Inflammatory macrophage (primary cell): ENCODE measurements at regions not wholly inside any gene's neighbourhood (a gene's known extent, or its start where the extent isn't known, plus 50 kb on each side); places are given as distances from the start of the nearest gene placed in this dataset.
"Not testable (repeated sequence)": the region's sequence is repeated elsewhere in the genome, so short reads cannot be mapped to it uniquely, and the experiment has no call there.

Source experiments
- DNase-seq, 2 donors: peaks; one replicate each; pipeline ENCODE4 v3.0.0-alpha.2; 2020 to 2022

DNA sequence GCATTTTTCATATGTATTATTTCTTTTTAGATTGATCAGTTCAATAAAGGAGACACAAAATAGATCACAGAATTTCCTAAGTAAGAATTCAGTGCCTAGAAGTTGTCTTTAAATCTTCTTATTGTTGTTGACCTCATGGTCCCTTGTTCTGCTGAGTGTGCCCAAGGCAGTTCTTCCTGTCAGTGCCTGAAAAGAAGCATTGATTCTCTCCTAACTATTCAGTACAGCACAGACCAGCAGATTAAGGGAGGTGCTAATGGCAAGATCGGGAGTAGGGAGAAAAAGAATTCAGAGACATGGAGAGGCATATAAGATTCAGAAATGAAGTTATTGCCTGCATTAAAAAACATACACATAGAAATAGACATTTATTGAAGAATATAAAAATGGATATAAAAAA, 180.5 kb upstream of the PCDH9 start:
- no peak for DNase-seq

DNA sequence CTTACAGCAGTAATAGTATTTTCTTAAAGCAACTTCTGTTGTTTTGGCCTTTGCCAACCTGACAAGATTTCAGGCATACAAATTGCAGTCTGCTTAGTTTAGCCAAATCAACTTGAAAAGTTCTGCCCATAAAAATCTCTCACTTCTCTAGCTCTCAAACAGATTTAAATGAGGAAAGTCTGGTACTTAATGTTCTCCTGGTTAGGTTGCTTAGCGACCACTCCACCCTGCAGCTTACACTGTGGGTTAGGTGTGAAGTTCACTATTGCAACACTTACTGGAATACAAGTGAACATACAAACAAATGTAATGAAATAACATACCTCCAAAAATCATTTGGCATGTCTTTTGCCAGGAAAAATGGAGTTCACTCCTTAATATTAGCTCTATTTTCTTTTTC, 178.7 kb upstream of the PCDH9 start:
- no peak for DNase-seq

DNA sequence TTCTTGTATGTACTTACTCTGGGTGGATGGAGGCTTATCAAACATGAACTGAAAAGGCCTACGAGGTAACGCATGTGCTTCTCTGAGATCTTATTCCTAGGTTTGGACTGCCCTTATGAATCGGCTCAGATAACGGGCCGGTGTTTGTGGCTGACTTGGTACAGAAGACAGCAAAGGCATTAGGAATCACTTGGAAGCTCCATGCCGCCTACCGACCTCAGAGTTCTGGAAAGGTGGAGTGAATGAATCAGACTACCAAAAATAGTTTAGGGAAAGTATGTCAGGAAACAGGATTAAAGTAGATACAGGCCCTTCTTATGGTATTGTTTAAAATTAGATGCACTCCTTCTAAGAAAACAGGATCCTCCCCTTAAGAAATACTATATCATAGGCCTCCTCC, 172.4 kb upstream of the PCDH9 start:
- DNase-seq, result no peak

DNA sequence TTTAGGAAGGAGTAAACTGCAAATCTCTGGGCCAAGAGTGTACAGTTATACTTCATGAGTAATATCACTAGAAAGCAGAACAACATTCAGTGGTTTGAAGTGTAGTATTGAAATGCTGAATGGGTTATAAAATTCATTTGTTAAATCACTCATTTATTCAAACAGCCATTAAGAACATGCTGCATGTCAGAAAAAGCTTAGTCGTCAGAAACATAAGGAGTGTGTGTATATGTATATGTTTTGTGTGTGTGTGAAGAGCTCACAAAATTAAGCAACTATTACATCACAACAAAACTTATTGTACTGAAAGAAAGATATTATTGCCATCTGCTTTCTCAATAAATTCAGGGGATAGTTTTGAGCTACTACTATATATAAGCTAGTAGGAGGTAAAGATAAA, 165.4 kb upstream of the PCDH9 start:
- DNase-seq, result no peak

DNA sequence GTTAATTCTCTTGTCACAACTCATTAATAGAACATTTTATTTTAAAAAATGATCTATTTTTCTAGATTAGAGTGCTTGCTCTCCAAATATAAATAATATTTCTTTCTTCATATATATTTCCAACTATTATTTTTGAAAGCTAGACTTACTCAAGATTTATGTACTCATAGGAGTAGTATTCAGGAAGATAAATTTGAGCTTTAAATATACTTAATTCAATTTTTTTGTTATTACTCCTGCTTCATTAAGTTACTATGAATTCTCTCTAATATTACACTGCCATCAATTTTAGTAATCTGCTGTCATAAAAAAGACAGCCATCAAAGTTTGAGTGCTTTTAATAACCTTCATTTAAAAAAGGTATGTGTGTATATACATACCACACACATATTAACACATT, 161.9 kb upstream of the PCDH9 start:
- no peak for DNase-seq

DNA sequence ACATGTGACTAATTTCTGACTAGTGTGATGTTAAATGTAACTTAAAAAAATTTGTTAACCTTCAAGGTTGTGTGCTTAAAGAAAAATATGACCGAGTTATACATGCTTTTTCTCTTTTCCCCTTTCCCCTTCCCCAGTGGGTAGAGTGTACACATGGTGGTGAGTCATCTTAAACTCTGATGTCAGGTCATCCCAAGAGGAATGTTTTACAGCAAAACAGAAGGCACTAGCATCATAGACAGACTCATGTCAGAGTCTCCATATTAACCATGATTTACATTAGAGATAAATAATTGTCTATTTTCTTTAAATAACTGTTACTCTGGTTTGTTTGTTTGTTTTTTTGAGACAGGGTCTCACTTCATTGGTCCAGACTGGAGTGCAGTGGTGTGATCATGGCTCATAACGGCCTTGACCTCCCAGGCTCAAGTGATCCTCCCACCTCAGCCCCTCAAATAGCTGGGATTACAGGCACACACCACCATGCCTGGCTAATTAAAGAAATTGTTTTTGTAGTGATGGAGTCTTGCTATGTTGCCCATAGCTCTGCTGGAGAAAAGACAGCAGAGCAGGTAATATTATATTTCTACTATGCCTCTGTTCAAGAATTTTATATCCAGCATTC, 160.4 kb upstream of the PCDH9 start:
- no peak for DNase-seq

DNA sequence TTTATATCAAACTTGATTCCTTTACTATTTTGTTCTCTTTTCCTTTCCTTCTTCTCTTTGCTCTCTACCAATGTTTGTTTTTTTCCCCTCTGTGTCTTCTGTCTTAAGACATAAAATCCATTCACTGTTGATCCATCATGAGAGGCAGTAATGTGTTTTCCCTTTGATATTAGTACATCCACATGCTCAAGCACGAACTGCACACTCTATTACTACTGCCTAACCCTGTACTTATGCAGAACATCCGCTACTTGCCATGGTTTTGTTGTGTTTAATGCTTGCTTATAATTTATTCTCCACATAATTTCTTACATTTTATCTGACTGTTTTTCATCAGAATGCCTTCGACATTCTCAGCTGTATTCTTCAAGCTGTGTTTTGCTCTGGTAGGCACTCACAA, 159.0 kb upstream of the PCDH9 start:
- DNase-seq, result no peak

DNA sequence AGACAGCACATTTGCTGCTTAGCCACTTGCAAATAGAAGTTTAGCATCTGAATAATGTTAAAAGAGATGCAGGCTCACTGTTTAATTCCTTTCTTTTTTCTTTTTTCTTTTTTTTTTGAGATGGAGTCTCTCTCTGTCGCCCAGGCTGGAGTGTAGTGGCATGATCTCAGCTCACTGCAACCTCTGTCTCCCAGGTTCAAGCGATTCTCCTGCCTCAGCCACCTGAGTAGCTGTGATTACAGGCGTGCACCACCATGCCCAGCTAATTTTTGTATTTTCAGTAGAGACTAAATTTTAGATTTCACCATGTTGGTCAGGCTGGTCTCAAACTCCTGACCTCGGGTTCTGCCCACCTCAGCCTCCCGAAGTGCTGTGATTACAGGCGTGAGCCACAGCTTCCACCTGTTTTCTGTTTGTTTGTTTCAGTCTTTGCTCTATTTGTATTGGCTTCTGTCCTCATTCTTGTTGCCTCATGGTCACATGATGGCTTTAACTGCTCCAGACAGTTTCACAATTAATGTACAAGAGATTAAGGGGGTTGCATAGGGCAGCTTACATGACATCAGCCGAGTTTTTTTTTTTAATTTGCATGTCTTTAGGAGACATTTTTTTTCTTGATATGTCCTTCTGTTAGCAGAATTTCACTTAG, 153.1 kb upstream of the PCDH9 start:
- DNase-seq, result not testable (repeated sequence)

DNA sequence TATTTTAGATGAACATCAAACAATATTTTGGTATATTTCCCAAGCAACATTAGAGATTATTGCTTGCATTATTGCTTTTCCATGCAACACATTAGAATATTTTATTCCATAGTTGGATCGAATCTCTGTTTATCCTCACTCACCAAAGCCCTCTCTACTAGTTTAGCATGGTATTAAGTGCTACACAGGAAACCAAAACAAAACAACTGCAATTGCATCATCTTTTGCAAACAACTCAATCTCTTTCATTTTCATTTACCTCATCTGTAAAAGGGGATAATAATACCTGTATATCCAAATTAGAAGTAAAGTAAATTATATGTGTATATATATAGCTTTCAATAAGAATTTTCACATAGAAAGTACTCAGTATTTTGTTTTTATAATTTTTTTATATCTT, 147.8 kb upstream of the PCDH9 start:
- DNase-seq, result no peak

DNA sequence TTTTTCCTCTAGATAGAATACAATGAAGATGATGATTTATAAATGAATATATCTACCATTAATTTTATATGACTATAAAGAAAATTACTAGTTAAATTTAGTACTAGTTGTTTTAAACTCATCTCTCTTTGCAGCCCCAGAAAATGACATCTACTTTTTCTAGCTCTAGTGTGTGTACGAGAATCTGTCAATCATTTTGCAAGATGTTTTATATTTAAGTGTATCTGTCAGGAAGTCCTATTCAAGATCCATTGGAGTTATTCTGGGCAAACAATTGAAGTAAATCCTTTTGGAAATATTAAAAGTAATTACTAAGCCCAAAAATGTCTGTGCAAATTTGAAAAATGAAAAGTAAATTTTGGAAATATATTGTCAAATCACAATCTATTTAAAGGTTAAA, 144.3 kb upstream of the PCDH9 start:
- DNase-seq, result no peak

DNA sequence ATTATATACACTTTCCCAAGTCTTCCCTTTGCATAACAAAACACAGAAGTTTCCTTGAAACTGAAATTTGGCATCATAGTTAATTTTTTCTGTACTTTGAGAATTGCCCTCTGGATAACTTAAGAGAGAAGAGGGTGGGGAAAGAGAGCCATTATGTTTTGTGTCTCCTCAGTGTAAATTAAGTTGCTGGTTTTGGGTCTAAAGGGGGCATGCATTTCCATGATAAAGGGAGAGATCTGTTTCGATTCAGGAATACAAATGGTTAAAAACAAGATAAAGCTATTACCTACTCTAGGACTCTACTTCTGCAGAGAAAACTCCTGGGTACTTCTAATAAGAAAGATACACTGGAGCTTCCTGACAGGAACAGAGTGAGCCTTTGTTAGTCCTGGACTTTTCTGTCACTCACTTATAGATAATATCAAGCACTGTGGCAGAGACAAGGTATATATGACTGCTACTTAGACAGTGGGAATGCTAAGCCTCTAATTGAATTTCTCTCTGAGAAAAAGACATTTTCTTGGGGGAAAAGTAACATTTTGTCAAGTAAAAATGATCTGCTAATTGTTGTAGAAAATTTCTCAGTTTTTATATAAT, 142.8 kb upstream of the PCDH9 start:
- no peak for DNase-seq

DNA sequence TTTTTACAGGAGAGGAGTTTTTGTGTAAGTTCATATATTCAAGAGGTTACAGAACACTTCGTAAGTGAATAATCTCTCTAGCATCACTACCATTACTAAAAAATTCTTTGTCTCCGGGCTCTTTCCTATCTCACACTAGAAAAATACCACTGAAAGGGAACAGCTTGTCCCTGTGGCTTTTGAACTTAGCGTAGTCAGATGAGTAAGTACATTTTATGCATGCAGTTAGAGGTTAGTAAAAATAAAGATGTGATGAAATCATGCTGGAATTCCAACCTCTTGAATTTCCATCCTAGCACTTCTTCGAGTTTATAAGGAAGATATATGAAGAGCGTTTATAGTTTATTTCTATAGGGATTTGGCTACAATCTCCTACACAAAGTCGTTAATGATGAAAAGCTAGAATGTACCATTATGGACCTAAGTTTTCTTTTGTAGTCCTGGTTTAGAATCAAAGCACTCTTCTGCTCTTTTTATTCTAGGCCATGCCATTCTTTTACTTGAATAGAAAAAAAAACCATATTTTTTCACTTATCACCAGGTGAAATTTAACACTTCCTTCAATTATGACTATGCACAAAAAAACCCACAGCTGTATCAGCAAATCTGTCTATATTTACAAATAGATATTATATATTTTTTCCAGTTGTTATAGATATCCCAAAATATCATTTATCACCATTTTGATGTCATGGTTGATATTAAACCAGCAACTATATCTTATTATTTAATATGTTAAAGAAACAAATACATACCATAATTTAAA, 139.9 kb upstream of the PCDH9 start:
- DNase-seq, result no peak

DNA sequence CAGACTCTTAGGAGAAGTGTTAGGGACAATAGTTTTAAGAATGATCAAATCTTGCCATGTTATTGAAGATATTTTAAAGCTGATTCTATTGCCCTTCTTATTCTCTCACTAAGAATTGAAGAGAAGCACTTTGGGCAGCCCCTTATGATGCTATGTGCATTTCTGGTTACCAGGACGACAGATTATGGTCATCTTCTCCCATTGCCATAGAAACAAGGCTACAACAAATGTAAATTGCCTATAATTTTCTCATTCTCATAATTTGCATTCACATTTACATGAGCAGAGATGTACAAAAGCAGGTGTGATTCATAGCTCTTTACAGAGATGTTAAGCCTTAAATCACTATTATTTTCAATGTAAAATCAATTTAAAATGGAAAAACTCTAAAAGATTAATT, 137.3 kb upstream of the PCDH9 start:
- DNase-seq, result no peak

DNA sequence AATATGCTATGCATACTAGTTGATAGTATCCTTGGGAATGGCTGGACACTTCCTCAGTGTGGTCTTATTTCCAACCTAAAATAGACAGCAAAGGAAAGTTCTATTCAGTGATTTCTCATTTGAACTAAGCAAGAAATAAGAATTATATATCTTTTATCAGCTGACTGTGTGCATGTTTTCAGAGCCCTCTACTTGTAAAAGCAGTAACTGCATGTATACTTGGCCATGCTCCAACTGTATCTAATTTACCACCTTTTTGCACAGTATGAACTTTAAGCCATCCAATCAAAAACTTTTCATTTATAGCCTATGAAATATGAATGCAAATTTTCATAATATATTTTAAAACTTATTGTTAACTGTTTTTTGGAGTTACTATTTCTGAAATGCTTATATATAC, 136.4 kb upstream of the PCDH9 start:
- no peak for DNase-seq

DNA sequence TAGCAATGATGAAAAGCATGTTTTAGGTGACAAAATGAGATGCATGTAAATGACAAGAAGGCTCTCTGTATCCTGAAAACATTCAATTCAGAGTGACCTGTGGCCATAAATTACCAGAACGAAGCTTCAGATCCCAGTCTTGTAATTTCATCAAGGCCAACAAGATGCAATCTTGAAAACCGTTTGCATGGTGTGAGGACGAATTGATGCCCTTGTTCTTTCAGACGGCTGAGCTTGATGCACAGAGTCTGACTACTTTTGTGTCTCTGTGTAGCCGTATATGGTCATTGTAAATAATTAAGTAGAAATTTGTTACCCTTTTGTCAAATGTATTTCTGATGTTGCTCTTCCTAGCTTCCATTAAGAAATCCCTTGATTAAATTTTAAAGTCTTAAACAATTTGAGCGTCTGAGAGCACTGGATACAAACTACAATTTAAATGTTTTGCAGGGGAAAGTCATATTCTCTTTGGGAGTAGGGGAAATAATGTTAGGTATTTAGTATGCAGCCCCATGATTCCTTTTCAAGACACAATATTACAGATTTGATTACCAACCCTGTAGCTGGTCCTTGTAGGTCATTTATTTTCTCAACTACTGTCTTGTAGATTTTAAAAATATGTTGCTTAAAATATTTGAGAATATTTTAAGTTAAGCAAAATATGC, 125.8 kb upstream of the PCDH9 start:
- no peak for DNase-seq

DNA sequence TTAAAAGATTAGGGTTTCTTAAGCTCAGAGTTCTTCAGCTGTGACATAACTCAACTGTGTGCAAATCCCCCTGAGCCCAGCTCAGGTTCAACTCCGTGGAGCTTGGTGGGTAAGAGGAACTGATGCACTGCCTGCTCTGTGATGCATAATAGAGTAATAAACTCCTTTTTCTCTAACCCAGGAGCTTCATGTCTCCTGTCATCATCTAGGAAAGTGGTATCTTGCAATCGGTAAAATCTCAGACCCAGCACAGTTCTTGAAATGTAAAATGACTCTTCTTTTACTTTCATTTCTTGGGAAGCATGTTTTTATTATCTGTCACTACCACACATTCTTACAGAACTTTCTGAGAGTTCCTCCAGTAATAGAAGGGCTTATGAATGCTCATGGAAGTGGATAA, 123.8 kb upstream of the PCDH9 start:
- DNase-seq, result no peak

DNA sequence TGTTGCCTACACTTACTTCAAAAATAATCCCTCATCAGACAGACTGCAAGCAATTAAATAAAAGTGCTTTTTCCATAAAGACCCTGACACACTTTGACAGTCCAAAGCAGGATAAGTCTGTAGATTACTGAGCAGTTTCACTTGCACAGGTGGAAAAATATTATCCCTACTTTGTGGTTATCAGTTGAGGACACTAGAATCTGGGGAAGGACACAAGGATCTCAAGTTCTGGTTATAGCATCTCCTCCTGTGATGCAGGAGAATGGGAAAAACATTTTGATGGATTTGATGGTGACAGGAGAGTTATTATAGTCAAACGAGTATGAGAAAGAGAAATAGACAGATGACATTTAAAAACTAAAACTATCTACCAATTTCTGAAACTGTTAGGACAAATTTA, 122.9 kb upstream of the PCDH9 start:
- DNase-seq, result no peak

DNA sequence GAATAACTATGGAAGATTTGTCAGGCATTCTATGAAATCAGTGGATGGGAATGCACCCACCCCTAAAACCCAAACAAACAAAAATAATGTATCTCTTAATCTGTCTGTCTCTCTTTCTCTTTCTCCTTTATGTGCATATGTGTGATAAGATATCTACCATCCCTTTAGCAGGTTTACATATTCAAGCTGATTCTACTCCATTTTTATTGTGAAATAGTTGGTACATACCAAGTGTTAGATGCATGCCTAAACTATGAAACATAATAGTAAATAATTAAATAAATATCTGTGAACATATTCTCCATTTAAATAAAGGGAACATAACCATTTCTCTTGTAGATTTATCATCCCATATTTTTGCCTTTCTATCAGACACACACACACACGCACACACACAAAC, 121.8 kb upstream of the PCDH9 start:
- DNase-seq, result no peak

DNA sequence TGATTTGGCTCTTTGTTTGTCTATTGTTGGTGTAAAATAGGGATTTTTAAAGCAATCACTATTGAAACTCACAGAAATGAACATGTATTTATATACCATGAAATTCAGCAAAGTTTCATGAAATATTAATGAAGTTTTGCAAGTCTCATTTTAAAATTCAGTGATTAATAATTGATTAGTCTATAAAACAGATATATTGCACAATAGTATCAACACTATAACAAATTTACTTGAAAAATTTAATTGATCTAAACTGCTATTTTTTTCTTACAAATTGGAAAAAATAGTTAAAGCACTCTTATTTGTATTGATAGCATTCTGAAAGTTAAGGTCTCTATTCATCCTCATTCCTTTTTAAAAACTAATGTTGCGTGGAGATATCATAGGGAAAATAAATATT, 121.0 kb upstream of the PCDH9 start:
- no peak for DNase-seq

DNA sequence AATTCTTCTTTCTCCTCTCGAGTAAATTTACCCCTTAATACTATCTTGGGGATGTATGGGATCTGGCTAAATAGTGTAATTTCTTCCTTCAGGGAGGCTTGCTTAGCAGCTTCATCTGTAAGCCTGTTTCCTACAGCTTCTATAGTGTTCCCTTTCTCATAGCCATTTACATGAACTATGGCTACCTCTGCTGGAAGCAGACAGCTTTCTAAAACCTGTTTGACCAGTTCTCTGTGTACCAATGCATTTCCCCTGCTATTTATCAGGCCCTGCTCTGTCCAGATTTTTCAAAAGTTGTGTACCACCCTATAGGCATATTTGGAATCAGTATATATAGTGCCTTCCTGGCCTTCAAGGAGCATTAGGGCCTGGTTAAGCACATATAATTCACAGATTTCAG, 113.6 kb upstream of the PCDH9 start:
- no peak for DNase-seq

DNA sequence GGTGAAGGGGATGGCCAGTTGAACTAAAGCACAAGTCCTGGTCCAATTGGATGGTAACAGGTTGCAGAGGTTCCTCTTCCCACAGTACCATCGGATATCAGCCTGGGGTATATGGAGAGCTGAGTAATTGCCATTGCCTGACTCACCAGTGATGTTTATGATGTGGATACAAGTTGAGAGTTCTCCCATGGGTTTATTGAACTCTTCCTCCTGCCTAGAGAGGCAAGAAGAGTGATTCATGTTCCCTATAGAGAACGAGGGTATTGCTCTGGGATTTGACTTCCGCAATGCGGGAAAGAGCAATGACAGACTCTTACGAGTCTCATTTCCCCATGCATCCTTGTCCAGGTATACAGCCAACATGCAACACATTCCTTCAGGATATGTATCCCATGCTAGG, 111.3 kb upstream of the PCDH9 start:
- DNase-seq, result no peak

DNA sequence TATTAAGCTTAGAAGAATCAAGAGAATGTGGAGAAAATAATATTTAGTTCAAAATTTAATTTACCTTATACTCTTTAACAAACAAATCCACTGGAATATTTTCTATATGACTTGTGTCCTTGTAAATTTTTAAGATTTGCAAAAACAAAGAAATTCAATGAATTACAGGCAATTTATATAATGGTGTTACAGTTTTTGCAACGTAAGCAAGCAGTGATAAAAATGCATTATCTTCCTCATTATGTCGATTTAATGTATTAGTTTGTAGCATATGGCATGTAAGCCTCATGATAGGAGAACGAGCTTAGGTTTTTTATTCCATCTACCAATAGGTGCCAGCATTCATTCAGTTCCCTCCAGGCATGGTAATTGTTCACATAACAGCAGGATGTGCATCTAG, 100.0 kb upstream of the PCDH9 start:
- no peak for DNase-seq

DNA sequence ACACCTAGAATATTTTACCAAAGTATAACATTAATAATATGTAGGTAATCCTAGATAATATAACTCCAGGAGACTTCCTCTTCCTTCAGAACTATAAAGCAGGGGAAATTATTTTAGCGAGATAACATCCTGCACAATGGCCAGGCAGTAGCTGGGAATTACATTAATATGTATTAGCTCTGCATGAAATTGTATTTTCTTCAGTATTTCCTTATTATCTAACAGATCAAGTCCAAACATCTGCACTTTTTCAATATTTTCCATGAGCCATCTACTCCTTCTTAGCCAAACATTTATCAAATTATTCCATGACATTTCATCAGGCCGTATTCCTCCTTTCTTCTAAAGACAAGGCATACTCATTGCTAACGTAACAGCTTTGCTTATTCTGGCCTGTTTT, 98.8 kb upstream of the PCDH9 start:
- no peak for DNase-seq
